Progenitor cell of endocrine pancreas (in vitro differentiated cells): ENCODE measurements at regions not wholly inside any gene's neighbourhood (a gene's known extent, or its start where the extent isn't known, plus 50 kb on each side); places are given as distances from the start of the nearest gene placed in this dataset.
"Not testable (repeated sequence)": the region's sequence is repeated elsewhere in the genome, so short reads cannot be mapped to it uniquely, and the experiment has no call there.

ENCODE experiments used
- DNase-seq: peaks from one replicate; pipeline ENCODE4 v3.0.0; 2021; ENCODE audit warnings: low spot score; ENCODE audit not compliant: unreplicated experiment
- H3K27ac Mint-ChIP-seq: 2 replicates; pipeline ENCODE4 v1.8.0; 2021; ENCODE audit warnings: mild to moderate bottlenecking, moderate library complexity, mixed read lengths
- H3K27me3 Mint-ChIP-seq: 2 replicates; pipeline ENCODE4 v1.8.0; 2021; ENCODE audit warnings: mixed read lengths
- H3K36me3 Mint-ChIP-seq: 2 replicates; pipeline ENCODE4 v1.8.0; 2022; ENCODE audit warnings: mixed read lengths; ENCODE audit not compliant: insufficient read depth
- H3K4me1 Mint-ChIP-seq: 2 replicates; pipeline ENCODE4 v1.8.0; 2021; ENCODE audit warnings: low read depth, mixed read lengths
- H3K4me3 Mint-ChIP-seq: 2 replicates; pipeline ENCODE4 v1.8.0; 2021; ENCODE audit warnings: low read depth, mild to moderate bottlenecking, moderate library complexity, mixed read lengths
- H3K9me3 Mint-ChIP-seq: 2 replicates; pipeline ENCODE4 v1.8.0; 2021; ENCODE audit warnings: low read depth, mixed read lengths
- CTCF ChIP-seq: fragments of 200-600 bp; sonication (generic); IDR thresholded peaks from one replicate; pipeline ENCODE4 v1.5.0; 2021; ENCODE audit warnings: antibody characterized with exemption, mild to moderate bottlenecking; ENCODE audit not compliant: unreplicated experiment

- Mint-ChIP-seq H3K27ac (no peak overlapping the region), H3K36me3 (no peaks in the 10 kb centered on the region), H3K4me3 (no peak overlapping the region), H3K4me1 (peaks cover 8% of the 10 kb centered on the region), H3K27me3 (peaks cover 3% of the 10 kb centered on the region), H3K9me3 (no peaks in the 10 kb centered on the region)
- no peak for DNase-seq
- TF ChIP-seq CTCF, result no peak
These were observed 189.2 kb downstream of the DLEU7 start for GRCh38 chr13:50654331-50654730.

- H3K27ac Mint-ChIP-seq, H3K4me3 Mint-ChIP-seq, H3K36me3 Mint-ChIP-seq, H3K9me3 Mint-ChIP-seq, H3K4me1 Mint-ChIP-seq, H3K27me3 Mint-ChIP-seq, DNase-seq: not testable (repeated sequence)
These were observed 181.6 kb downstream of the DLEU7 start for GRCh38 chr13:50661881-50662280.

- Mint-ChIP-seq H3K36me3 (peaks cover 1% of the 10 kb centered on the region), H3K4me3 (no peak overlapping the region), H3K27me3 (no peaks in the 10 kb centered on the region), H3K4me1 (no peaks in the 10 kb centered on the region), H3K27ac (no peak overlapping the region), H3K9me3 (peaks cover 3% of the 10 kb centered on the region)
- TF ChIP-seq CTCF, result no peak
- DNase-seq, result no peak
These were observed 178.5 kb downstream of the DLEU7 start for GRCh38 chr13:50664951-50665350.

- Mint-ChIP-seq H3K9me3 (no peaks in the 10 kb centered on the region), H3K4me1 (no peaks in the 10 kb centered on the region), H3K4me3 (no peak overlapping the region), H3K36me3 (peaks cover 1% of the 10 kb centered on the region), H3K27me3 (no peaks in the 10 kb centered on the region), H3K27ac (no peak overlapping the region)
- no peak for DNase-seq
- no peak for TF ChIP-seq CTCF
These were observed 175.4 kb downstream of the DLEU7 start for GRCh38 chr13:50668049-50668448.

GRCh38 chr13:50668691-50669271 is 174.7 kb downstream of the DLEU7 start:
- DNase-seq, result no peak
- Mint-ChIP-seq H3K36me3 (peaks cover 1% of the 10 kb centered on the region), H3K4me3 (no peak overlapping the region), H3K9me3 (no peaks in the 10 kb centered on the region), H3K27ac (no peak overlapping the region), H3K27me3 (no peaks in the 10 kb centered on the region), H3K4me1 (no peaks in the 10 kb centered on the region)
- no peak for TF ChIP-seq CTCF

GRCh38 chr13:50670272-50670671 is 173.2 kb downstream of the DLEU7 start:
- no peak for TF ChIP-seq CTCF

More at GRCh38 chr13:50670272-50670671, 173.2 kb downstream of the DLEU7 start:
- DNase-seq, result no peak
- Mint-ChIP-seq H3K9me3 (no peaks in the 10 kb centered on the region), H3K27me3 (no peaks in the 10 kb centered on the region), H3K4me1 (no peaks in the 10 kb centered on the region), H3K4me3 (no peak overlapping the region), H3K27ac (no peak overlapping the region), H3K36me3 (peaks cover 1% of the 10 kb centered on the region)
